ENCODE measurements at regions not wholly inside any gene's neighbourhood (a gene's known extent, or its start where the extent isn't known, plus 50 kb on each side); places are given as distances from the start of the nearest gene placed in this dataset.

DNA sequence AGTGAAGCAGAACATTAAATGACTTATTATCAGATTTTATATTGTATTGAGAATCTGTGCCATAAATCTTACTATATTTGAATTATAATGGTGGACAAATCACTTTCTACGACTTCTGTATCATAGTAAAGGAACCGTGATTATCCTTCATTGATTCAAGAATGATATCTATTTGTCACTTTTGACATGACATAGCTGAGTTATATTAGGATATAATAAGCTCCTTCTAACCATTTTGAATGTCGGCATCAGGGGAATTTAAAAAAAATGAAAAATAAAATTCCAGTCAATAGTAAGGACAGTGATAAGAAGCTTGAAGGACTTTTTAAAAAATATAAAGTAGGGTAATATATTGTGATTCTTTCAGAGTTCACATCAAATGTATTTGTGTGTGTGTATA is 338.9 kb upstream of the ACO1 start:
- Histone ChIP-seq H2AK5ac (ENCODE audit: low read depth, low read length) (no peak overlapping the region), H3K79me2 (ENCODE audit: control insufficient read depth in 1 of 2, insufficient read depth in 2 of 2, low read length in 2 of 2) (no peaks in the 10 kb centered on the region), H2BK5ac (ENCODE audit: low read depth, low read length) (no peak overlapping the region), H2AFZ (ENCODE audit: low read length) (no peak overlapping the region), H3K18ac (ENCODE audit: extremely low read depth, low read length) (no peak overlapping the region), H3K9me3 (ENCODE audit: insufficient read depth in 2 of 2, low read depth in 1 of 2, low read length in 1 of 2) (no peaks in the 10 kb centered on the region), H3K14ac (ENCODE audit: insufficient read length) (no peak overlapping the region), H3K36me3 (ENCODE audit: control insufficient read depth in 2 of 4, insufficient read depth in 4 of 4, low read length in 3 of 4) (no peaks in the 10 kb centered on the region), H4K8ac (ENCODE audit: extremely low read depth, insufficient read depth, low read length) (no peak overlapping the region), H3K9ac (replicated peaks in 1 of 4; ENCODE audit: extremely low read depth in 1 of 4, low read depth in 3 of 4, low read length in 3 of 4) (no peak overlapping the region), H3K4me2 (ENCODE audit: insufficient read depth in 1 of 2, low read depth in 2 of 2, low read length in 2 of 2) (no peak overlapping the region), H3K23me2 (ENCODE audit: low read depth, low read length) (no peaks in the 10 kb centered on the region), H2BK20ac (ENCODE audit: low read length) (no peak overlapping the region), H2BK12ac (ENCODE audit: low read depth, low read length) (no peak overlapping the region), H3K4me3 (ENCODE audit: extremely low read depth in 1 of 4, insufficient read depth in 2 of 4, low read depth in 3 of 4, low read length in 4 of 4) (no peak overlapping the region), H3K4me1 (replicated peaks in 1 of 4; ENCODE audit: control insufficient read depth in 3 of 4, insufficient read depth in 4 of 4, low read length in 3 of 4) (no peaks in the 10 kb centered on the region), H3K23ac (ENCODE audit: insufficient read length) (no peak overlapping the region), H4K91ac (replicated peaks; ENCODE audit: insufficient read length, low read length) (no peak overlapping the region), H4K5ac (ENCODE audit: insufficient read length, low read depth, low read length) (no peak overlapping the region), H3K27ac (ENCODE audit: low read depth, low read length) (no peak overlapping the region), H3K79me1 (ENCODE audit: low read depth, low read length) (no peaks in the 10 kb centered on the region), H3K4ac (replicated peaks; ENCODE audit: insufficient read length, low read depth, low read length) (no peak overlapping the region), H3K27me3 (replicated peaks in 1 of 4; ENCODE audit: control insufficient read depth in 3 of 4, extremely low read depth in 1 of 4, insufficient read depth in 3 of 4, low read length in 3 of 4) (no peaks in the 10 kb centered on the region), H3K56ac (replicated peaks; ENCODE audit: insufficient read length, low read depth, low read length) (no peak overlapping the region), H4K20me1 (replicated peaks in 1 of 2; ENCODE audit: control insufficient read depth in 1 of 2, insufficient read depth in 2 of 2, low read length in 2 of 2) (no peaks in the 10 kb centered on the region), H2BK120ac (replicated peaks; ENCODE audit: low read depth, low read length) (no peak overlapping the region), H2BK15ac (ENCODE audit: low read length) (no peak overlapping the region)
- FAIRE-seq (no peak), DNase-seq (ENCODE audit: low read depth in 1 of 2, low spot score in 2 of 2) (no peak)
- CTCF ChIA-PET (ENCODE audit: partially characterized antibody), result no interaction called here
- POLR2A ChIA-PET (ENCODE audit: partially characterized antibody), result no interaction called here
- WGBS, 2 experiments (ENCODE audit: extremely low coverage in 1 of 2, insufficient coverage in 1 of 2, insufficient read length in 1 of 2, insufficient replicate concordance in 2 of 2, low coverage in 1 of 2, low lambda C conversion rate in 2 of 2, missing lambda C conversion rate in 1 of 2), result 85% methylated on average over 3 of the region's 3 CpGs; no CpG with 5 or more reads in 1 of the 2 experiments
- TF ChIP-seq BACH1 (IDR thresholded peaks at IDR 0.05; ENCODE audit: low read length), result no peak
